Heart left ventricle (tissue), 16 donors: ENCODE measurements at regions not wholly inside any gene's neighbourhood (a gene's known extent, or its start where the extent isn't known, plus 50 kb on each side); places are given as distances from the start of the nearest gene placed in this dataset.

Source experiments
- ATAC-seq, 4 donors: fragments of 200-7000 bp; cut with Tn5 transposase; one replicate each; pipeline ENCODE4 v1.9.1; 2020 to 2022; ENCODE audit warnings: moderate library complexity in 4 of 4, mild to moderate bottlenecking in 3 of 4, moderate number of reproducible peaks in 1 of 4
- DNase-seq, 5 donors: peaks; one replicate each; pipeline ENCODE4 v3.0.0-alpha.2; 2020
- H3K27ac ChIP-seq, 12 donors: fragments of 200-600 bp; sonication (generic) in 4 of 12; one replicate each; pipeline versions ENCODE4 v1.5.0 to v1.8.0; 2016 to 2022; ENCODE audit warnings: mild to moderate bottlenecking in 2 of 12
- H3K27me3 ChIP-seq, 9 donors: fragments of 200-600 bp; sonication (generic) in 2 of 9; one replicate each; pipeline versions ENCODE4 v1.5.1 to v1.8.0; 2016 to 2022; ENCODE audit warnings: mild to moderate bottlenecking in 3 of 9
- H3K36me3 ChIP-seq, 9 donors: fragments of 200-600 bp; sonication (generic) in 2 of 9; one replicate each; pipeline versions ENCODE4 v1.5.0 to v1.8.0; 2018 to 2022; ENCODE audit warnings: mild to moderate bottlenecking in 2 of 9
- H3K4me1 ChIP-seq, 12 donors: fragments of 200-600 bp; sonication (generic) in 4 of 12; one replicate each; pipeline versions ENCODE4 v1.5.0 to v1.8.0; 2016 to 2022; ENCODE audit warnings: mild to moderate bottlenecking in 3 of 12
- H3K4me3 ChIP-seq, 12 donors: fragments of 200-600 bp; sonication (generic) in 4 of 12; one replicate each; pipeline versions ENCODE4 v1.5.0 to v1.8.0; 2017 to 2022; ENCODE audit warnings: mild to moderate bottlenecking in 9 of 12, moderate library complexity in 4 of 12
- H3K9me3 ChIP-seq, 12 donors: fragments of 200-600 bp; sonication (generic) in 4 of 12; one replicate each; pipeline versions ENCODE4 v1.5.0 to v1.8.0; 2016 to 2022; ENCODE audit warnings: mild to moderate bottlenecking in 1 of 12
- POLR2A ChIP-seq, 2 donors: fragments of 450-650 bp; IDR thresholded peaks; one replicate each; pipeline ENCODE4 v1.6.1; 2017; ENCODE audit warnings: antibody characterized with exemption in 2 of 2, mild to moderate bottlenecking in 2 of 2, moderate library complexity in 2 of 2
- WGBS, 4 donors: extraction: QIAGEN DNeasy Blood & Tissue Kit in 2 of 4; methylation state at CpG; one replicate each; pipeline versions ENCODE4 v1.1.5 to v1.1.7; 2013 to 2018; 5-methylcytosine and 5-hydroxymethylcytosine counted together
- intact Hi-C, 10 donors: fragments of 100-400 bp; cut with DNase I; formaldehyde crosslinking; loops; one replicate each; pipeline versions ENCODE4 v1.11.1 to v1.14.2; 2022
- TF ChIP-seq, protein P1 (sequence below), 12 donors: fragments of 200-600 bp; sonication (generic) in 4 of 12; IDR thresholded peaks; one replicate each; pipeline versions ENCODE4 v1.5.0 to v1.8.0; 2018 to 2022; ENCODE audit warnings: antibody characterized with exemption in 12 of 12, mild to moderate bottlenecking in 5 of 12
- donor health status: ischemic (EF 13 %, LVEDD 7.1; RV severe dilation, severe dysfunction).
- donor health status: healthy with polysubstance abuse.
- donor health status: DM: no; HTN: yes; CAD: no.
- donor health status: DM: no; HTN: no; CAD: no.
- donor health status: ischemic (EF 25% LVEDD 6.9; RV normal size, moderate dysfunction).
- donor health status: ischemic (EF 25% LVEDD 5.7; RV mildly dilated, moderate dysfunction).
- donor health status: healthy.
- donor health status: DM: yes; HTN: yes; CAD: no.
- donor health status: ischemic (EF 35%, LVEDD 5.7; RV mildly dilated, moderate dysfunction).
- donor health status: nonischemic (EF 11% LVEDD 7.7; RV severe dilation, severe dysfunction).
- donor health status: DM: yes; HTN: yes; CAD: no.
- donor health status: PGD.
- donor health status: ischemic (EF 29% LVEDD 5.4; RV normal size, mild dysfunction).
- donor health status: nonischemic (EF 23%, LVEDD 6.1; RV moderate dilation, normal function).

DNA sequence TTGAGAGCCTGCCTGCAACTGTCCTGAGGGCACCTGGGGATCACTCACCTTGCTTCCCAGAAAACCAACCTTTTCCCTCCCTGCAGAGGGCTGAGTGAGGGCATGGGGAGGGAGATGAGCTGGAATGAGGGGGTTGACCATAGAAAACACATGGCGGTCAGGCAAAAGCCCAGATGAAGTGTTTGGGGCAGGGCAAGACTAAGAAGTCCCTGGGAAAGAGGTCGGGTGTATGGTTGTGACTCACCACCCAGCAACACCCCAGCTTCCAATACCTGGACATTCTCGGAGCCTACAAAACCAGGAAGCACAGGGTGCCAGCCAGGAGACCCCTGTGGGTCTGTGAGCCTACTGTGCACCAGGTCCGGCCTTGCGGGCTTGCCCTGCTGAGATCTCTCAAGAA lies 95.3 kb upstream of the ATP2B2 start:
- Histone ChIP-seq H3K27ac (no peak overlapping the region), H3K36me3 (no peaks in the 10 kb centered on the region), H3K9me3 (no peaks in the 10 kb centered on the region), H3K27me3 (peaks cover 0 to 6% (median 0%) of the 10 kb centered on the region in 9 donors), H3K4me3 (no peak overlapping the region), H3K4me1 (peaks cover 0 to 7% (median 0%) of the 10 kb centered on the region in 12 donors)
- no peak for TF ChIP-seq POLR2A (IDR thresholded peaks at IDR 0.05)
- TF ChIP-seq, protein P1, sequence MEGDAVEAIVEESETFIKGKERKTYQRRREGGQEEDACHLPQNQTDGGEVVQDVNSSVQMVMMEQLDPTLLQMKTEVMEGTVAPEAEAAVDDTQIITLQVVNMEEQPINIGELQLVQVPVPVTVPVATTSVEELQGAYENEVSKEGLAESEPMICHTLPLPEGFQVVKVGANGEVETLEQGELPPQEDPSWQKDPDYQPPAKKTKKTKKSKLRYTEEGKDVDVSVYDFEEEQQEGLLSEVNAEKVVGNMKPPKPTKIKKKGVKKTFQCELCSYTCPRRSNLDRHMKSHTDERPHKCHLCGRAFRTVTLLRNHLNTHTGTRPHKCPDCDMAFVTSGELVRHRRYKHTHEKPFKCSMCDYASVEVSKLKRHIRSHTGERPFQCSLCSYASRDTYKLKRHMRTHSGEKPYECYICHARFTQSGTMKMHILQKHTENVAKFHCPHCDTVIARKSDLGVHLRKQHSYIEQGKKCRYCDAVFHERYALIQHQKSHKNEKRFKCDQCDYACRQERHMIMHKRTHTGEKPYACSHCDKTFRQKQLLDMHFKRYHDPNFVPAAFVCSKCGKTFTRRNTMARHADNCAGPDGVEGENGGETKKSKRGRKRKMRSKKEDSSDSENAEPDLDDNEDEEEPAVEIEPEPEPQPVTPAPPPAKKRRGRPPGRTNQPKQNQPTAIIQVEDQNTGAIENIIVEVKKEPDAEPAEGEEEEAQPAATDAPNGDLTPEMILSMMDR (IDR thresholded peaks at IDR 0.05): no peak
- WGBS, 4 donors: 67 to 84% (median 73%) methylated on average over 4 to 5 of the region's 5 CpGs
- intact Hi-C loops: no loop called here
- DNase-seq (no peak), ATAC-seq (no peak)

DNA sequence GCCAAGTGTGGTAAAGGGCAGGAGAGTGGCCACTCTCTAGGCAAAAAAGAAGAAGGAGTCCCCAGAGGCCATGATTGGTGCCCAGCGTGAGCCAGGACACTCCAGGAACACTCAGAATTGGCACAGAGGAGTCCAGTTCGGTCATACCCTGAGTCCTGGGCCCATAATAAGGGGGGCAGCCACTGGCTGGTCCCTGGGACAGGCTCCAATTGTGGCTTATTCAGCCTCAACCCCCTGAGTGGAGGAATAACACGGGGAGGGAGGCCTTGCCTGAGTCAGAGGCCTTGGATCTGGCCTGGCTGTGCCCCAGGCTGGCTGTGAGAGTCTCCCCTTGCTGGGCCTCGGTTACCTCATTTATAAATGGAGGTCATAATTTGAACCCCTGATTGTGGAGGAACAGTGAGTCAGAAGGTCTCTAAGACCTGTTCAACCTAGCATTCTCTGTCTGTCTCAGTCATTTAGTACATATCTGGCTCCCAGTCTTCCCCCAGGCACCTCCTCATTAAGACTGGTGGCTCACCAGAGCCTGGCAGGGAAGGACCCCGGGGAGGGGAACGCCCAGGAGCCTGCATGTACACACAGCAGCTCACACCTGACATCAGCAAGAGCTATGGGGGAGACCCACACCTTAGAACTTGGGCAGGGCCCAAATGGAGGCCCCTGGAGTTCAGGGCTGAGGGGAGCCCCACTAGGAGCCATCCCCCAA lies 95.9 kb upstream of the ATP2B2 start:
- no peak overlapping the region for H3K4me3 ChIP-seq
- TF ChIP-seq POLR2A (IDR thresholded peaks at IDR 0.05): no peak
- TF ChIP-seq, protein P1 (IDR thresholded peaks at IDR 0.05): no peak
- peak in 3 of 4 donors; percentile 46 to 69 (median 64) for ATAC-seq
- no peak overlapping the region for H3K27ac ChIP-seq
- intact Hi-C loops: no loop called here
- H3K27me3 ChIP-seq: peaks cover 0 to 10% (median 0%) of the 10 kb centered on the region in 9 donors
- H3K4me1 ChIP-seq: peaks cover 0 to 7% (median 0%) of the 10 kb centered on the region in 12 donors
- H3K9me3 ChIP-seq: no peaks in the 10 kb centered on the region
- no peaks in the 10 kb centered on the region for H3K36me3 ChIP-seq
- DNase-seq: peak in 2 of 5 donors; percentile 25 to 33
- 58 to 70% (median 66%) methylated on average over 5 to 6 of the region's 6 CpGs for WGBS, 4 donors

DNA sequence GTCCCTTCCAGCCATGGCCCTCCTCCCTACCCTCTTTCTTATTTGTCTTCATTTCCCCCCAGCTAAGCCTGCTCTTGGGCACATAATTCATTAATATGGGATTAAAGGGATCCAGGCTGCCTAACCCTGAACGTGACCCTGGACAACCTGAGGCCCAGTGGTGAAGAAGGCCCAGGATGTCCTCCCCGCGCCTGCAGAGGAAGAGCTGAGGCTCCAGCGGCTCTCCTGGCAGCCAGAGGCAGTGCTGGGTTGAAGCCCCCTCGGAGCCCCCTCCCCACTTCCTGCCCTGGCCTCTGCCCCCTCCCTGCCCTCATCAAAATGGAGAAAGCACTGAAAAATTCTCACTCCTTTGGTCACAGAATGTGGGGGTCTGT lies 96.5 kb upstream of the ATP2B2 start:
- Histone ChIP-seq H3K9me3 (no peaks in the 10 kb centered on the region), H3K27ac (no peak overlapping the region), H3K4me3 (no peak overlapping the region), H3K27me3 (peaks cover 0 to 10% (median 0%) of the 10 kb centered on the region in 9 donors), H3K36me3 (no peaks in the 10 kb centered on the region), H3K4me1 (peaks cover 0 to 7% (median 0%) of the 10 kb centered on the region in 12 donors)
- no peak for TF ChIP-seq POLR2A (IDR thresholded peaks at IDR 0.05)
- TF ChIP-seq, protein P1 (IDR thresholded peaks at IDR 0.05): no peak
- DNase-seq (no peak), ATAC-seq (no peak)
- intact Hi-C loops: no loop called here
- 53 to 63% (median 59%) methylated on average over 5 of the region's 5 CpGs for WGBS, 4 donors

DNA sequence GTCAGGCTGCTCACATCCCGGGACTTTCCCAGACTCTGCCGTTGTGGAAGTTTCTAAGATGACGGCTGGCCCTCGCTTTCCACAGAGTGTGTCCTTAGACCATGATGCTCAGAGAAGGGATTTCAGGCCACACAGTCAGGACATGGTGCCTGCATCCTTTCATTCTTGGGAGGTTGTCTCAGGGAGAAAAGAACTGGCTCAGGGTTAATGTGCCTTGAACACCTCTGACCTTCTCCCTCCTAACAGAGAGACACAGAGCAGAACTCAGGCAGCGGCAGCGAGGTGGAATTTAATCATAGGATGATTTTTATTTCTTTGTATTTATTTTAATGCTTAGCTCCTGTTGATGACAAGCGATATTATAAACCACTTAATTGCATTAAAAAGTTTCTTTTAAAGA lies 96.9 kb upstream of the ATP2B2 start:
- TF ChIP-seq, protein P1 (IDR thresholded peaks at IDR 0.05): no peak
- no peak for TF ChIP-seq POLR2A (IDR thresholded peaks at IDR 0.05)
- WGBS, 4 donors: 77 to 88% (median 83%) methylated on average over 7 of the region's 7 CpGs

More for the DNA sequence above, 96.9 kb upstream of the ATP2B2 start:
- Histone ChIP-seq H3K27ac (no peak overlapping the region), H3K27me3 (peaks cover 0 to 10% (median 0%) of the 10 kb centered on the region in 9 donors), H3K9me3 (no peaks in the 10 kb centered on the region), H3K36me3 (no peaks in the 10 kb centered on the region), H3K4me1 (peaks cover 0 to 7% (median 0%) of the 10 kb centered on the region in 12 donors), H3K4me3 (no peak overlapping the region)
- DNase-seq (no peak), ATAC-seq (no peak)
- intact Hi-C loops: no loop called here
